ENCODE measurements at regions not wholly inside any gene's neighbourhood (a gene's known extent, or its start where the extent isn't known, plus 50 kb on each side); places are given as distances from the start of the nearest gene placed in this dataset.

DNA sequence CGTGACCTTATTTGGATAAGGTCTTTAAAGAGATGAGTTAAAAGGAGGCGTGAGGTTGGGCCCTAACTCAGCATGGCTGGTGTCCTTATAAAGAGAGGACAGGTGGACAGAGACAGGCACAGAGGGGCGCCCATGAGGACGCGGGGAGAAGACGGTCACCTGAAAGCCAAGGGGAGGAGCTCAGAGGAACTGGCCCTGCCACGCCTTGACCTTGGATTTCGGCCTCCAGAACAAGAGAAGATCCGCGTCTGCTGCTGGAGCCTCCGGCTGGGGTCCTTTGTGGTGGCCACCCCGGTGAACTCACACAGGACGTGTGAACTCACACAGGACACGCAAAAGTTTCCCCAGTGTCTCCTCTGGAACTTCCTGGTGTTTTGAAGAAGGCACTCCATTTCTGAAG, 122.7 kb downstream of the SIK1 start:
- ChIA-PET RAD21 (ENCODE audit: low non-redundant PET in 1 of 2, low total read pairs in 2 of 2, uncharacterized antibody in 2 of 2, unreplicated experiment in 2 of 2) (no interaction called here), POLR2A (no interaction called here)

More for the DNA sequence above, 122.7 kb downstream of the SIK1 start:
- intact Hi-C loops (cut with micrococcal nuclease): no loop called here
- no peak overlapping the region for H3K4me3 ChIP-seq (replicated peaks in 1 of 2; ENCODE audit: low read depth in 1 of 2, low read length in 2 of 2)
- H3K27me3 ChIP-seq (ENCODE audit: insufficient read depth, low read length): no peaks in the 10 kb centered on the region
- DNase-seq (ENCODE audit: low read depth, low spot score): no peak
- peaks cover 0 to 10% of the 10 kb centered on the region in 2 experiments; a peak in 2 of 4 replicates for H3K4me1 ChIP-seq (ENCODE audit: control insufficient read depth in 1 of 2, insufficient read depth in 2 of 2, low read length in 2 of 2)
- H3K9me2 ChIP-seq (ENCODE audit: insufficient read depth): no peaks in the 10 kb centered on the region
- TF ChIP-seq EZH2 (IDR thresholded peaks at IDR 0.05): no peak
- TF ChIP-seq ZNF274 (IDR thresholded peaks at IDR 0.05; ENCODE audit: low read depth, low read length): no peak
- no peak for TF ChIP-seq JUND (IDR thresholded peaks at IDR 0.05)
- no peak for TF ChIP-seq SP1 (IDR thresholded peaks at IDR 0.05; ENCODE audit: low read depth)
- TF ChIP-seq ELF1 (IDR thresholded peaks at IDR 0.05; ENCODE audit: borderline replicate concordance, low read depth): no peak
- TF ChIP-seq, protein P1, sequence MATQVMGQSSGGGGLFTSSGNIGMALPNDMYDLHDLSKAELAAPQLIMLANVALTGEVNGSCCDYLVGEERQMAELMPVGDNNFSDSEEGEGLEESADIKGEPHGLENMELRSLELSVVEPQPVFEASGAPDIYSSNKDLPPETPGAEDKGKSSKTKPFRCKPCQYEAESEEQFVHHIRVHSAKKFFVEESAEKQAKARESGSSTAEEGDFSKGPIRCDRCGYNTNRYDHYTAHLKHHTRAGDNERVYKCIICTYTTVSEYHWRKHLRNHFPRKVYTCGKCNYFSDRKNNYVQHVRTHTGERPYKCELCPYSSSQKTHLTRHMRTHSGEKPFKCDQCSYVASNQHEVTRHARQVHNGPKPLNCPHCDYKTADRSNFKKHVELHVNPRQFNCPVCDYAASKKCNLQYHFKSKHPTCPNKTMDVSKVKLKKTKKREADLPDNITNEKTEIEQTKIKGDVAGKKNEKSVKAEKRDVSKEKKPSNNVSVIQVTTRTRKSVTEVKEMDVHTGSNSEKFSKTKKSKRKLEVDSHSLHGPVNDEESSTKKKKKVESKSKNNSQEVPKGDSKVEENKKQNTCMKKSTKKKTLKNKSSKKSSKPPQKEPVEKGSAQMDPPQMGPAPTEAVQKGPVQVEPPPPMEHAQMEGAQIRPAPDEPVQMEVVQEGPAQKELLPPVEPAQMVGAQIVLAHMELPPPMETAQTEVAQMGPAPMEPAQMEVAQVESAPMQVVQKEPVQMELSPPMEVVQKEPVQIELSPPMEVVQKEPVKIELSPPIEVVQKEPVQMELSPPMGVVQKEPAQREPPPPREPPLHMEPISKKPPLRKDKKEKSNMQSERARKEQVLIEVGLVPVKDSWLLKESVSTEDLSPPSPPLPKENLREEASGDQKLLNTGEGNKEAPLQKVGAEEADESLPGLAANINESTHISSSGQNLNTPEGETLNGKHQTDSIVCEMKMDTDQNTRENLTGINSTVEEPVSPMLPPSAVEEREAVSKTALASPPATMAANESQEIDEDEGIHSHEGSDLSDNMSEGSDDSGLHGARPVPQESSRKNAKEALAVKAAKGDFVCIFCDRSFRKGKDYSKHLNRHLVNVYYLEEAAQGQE (IDR thresholded peaks at IDR 0.05; ENCODE audit: low read depth): no peak
- TF ChIP-seq, protein P2, sequence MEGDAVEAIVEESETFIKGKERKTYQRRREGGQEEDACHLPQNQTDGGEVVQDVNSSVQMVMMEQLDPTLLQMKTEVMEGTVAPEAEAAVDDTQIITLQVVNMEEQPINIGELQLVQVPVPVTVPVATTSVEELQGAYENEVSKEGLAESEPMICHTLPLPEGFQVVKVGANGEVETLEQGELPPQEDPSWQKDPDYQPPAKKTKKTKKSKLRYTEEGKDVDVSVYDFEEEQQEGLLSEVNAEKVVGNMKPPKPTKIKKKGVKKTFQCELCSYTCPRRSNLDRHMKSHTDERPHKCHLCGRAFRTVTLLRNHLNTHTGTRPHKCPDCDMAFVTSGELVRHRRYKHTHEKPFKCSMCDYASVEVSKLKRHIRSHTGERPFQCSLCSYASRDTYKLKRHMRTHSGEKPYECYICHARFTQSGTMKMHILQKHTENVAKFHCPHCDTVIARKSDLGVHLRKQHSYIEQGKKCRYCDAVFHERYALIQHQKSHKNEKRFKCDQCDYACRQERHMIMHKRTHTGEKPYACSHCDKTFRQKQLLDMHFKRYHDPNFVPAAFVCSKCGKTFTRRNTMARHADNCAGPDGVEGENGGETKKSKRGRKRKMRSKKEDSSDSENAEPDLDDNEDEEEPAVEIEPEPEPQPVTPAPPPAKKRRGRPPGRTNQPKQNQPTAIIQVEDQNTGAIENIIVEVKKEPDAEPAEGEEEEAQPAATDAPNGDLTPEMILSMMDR (IDR thresholded peaks at IDR 0.05 in 2 of 3, conservative IDR thresholded peaks at IDR 0.05 in 1 of 3; ENCODE audit: borderline replicate concordance in 1 of 3, insufficient read depth in 1 of 3, low read depth in 2 of 3, low read length in 2 of 3): no peak
- no peaks in the 10 kb centered on the region for H3K79me2 ChIP-seq (ENCODE audit: insufficient read depth, low read length)
- no peaks in the 10 kb centered on the region for H3K36me3 ChIP-seq (ENCODE audit: control insufficient read depth in 1 of 2, insufficient read depth in 2 of 2, low read length in 2 of 2)
- no peaks in the 10 kb centered on the region for H4K20me1 ChIP-seq (ENCODE audit: insufficient read depth)
- H3K9me3 ChIP-seq (ENCODE audit: control insufficient read depth in 1 of 2, insufficient read depth in 1 of 2, low read depth in 1 of 2, low read length in 2 of 2): no peaks in the 10 kb centered on the region
- H3K27ac ChIP-seq (ENCODE audit: low read depth, low read length): no peak overlapping the region
- CTCF ChIA-PET: no interaction called here
- no peak overlapping the region for H3K9ac ChIP-seq (ENCODE audit: low read length)
- no TSS peak for BruUV-seq (replicated peaks)
- ATAC-seq: no peak
- H3K4me2 ChIP-seq (ENCODE audit: low read length): no peak overlapping the region
- no peak overlapping the region for H2AFZ ChIP-seq (ENCODE audit: low read depth, low read length, poor library complexity, severe bottlenecking)

Measured in HCT116 (cell line).